Glomerular visceral epithelial cell (primary cell): ENCODE measurements at regions not wholly inside any gene's neighbourhood (a gene's known extent, or its start where the extent isn't known, plus 50 kb on each side); places are given as distances from the start of the nearest gene placed in this dataset.
"Not testable (repeated sequence)": the region's sequence is repeated elsewhere in the genome, so short reads cannot be mapped to it uniquely, and the experiment has no call there.

ENCODE experiments used
- DNase-seq: peaks from one replicate; pipeline ENCODE4 v3.0.0-alpha.2; 2016; ENCODE audit errors: extremely low spot score

DNA sequence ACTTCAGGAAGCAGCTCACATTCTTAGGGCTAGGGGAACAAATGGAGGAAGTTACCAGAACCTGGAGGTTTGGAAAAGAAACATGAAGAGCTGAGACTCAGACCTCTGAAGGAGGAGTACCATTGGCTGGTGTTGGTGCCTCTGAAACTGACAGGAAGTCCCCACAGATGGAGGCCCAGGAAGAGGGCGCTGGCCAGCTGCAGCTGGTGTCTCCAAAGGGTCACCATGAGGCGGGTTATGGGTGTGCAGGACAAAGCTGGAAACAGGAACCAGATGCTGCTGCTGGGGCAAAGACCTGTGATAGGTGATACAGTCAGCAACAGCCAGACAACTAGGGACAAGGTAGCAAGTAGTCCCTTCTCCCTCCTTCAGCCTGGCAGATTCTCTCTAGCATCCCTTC, 136.5 kb upstream of the SERPINE2 start:
- no peak for DNase-seq

DNA sequence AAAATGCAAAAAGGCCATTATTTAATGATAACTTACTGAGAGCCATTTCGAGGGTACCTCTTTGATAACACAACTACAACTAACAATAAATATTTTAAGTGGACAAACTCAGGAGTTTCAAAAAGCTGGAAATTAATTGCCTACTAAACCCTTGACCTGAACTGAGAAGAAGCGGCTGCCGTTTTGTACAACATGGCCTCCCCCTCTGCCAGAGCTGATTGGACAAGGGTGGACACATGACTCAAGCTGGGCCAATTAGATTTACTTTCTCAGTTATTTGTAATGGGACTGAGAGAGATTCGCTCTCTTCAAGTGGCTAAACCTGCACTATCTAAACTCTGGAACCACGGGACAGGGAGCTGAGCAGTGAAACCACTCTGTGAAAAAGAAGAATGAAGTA, 135.9 kb upstream of the SERPINE2 start:
- DNase-seq: no peak

DNA sequence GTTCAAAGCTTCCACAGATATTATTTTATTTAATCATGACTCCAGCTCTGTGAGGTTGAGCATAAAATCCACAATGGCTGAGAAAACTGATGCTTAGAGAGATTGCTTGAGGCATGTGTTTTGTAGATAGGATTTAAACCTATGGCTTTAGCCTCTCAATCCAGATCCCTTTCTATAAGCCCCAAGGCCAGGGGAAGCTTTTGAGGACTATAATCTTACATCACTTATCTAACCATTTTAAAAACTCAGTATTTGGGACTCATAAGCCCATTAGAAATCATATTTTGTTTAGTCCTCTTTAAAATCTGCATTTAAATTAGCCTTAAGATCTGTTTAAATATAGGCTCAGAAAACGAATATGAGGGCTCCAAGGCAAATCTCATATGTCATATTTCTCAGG, 135.4 kb upstream of the SERPINE2 start:
- no peak for DNase-seq

DNA sequence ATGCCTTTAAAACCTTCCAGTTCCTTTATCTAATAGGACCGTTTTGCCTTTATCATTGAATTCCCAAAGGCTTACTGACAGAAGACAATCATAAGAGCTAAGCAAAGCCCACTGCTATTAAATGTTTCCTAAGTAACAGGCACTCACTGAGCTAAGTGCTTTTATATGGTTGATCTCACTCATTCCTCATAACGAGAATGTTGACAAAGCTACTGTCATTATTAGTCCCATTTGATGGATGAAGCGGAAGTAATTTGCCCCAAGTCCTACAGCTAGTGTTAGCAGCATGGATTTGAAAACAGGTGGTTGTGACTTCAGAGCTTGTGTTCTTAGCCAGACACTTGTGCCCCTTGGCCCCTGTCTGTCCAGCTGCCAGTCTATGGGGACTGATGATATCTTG, 134.8 kb upstream of the SERPINE2 start:
- no peak for DNase-seq

GRCh38 chr2:224173210-224173609, 134.1 kb upstream of the SERPINE2 start:
- no peak for DNase-seq

DNA sequence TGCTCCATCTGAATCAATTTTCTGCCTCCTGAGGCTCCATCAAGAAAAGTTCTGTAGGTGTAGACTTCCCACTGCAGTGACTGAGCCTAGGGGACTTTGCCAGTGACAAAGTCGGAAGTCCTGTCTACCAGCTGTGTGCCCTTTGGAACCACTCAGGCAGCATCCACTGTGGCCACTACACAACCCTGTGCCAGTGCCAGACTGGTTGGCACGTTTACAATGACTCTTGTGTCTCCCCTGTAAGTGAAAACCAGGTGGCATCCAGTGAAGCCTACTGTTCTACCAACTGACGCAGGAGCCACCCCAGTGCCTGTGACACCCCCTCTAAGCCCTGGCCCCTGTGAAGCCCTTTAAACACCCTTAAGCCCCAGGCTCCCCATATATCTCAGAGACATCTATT, 132.1 kb upstream of the SERPINE2 start:
- DNase-seq: no peak

DNA sequence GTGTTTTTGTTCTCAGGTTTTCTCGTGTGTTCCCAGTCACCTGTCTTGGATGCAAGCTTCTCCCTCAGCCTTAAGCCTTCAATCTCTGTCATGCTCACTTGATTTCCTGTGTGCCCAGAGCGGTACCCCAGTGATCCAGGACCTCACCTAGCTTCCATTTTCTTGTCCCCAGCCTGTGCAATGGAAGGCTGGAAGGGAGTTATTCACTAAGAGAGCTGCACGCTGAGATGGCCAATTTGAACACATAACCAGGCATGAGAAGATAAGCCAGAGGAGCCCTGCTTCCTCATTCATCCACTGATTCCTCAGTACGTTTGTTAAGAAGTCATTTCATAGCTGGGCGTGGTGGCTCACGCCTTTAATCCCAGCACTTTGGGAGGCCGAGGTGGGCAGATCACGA, 130.8 kb upstream of the SERPINE2 start:
- no peak for DNase-seq

DNA sequence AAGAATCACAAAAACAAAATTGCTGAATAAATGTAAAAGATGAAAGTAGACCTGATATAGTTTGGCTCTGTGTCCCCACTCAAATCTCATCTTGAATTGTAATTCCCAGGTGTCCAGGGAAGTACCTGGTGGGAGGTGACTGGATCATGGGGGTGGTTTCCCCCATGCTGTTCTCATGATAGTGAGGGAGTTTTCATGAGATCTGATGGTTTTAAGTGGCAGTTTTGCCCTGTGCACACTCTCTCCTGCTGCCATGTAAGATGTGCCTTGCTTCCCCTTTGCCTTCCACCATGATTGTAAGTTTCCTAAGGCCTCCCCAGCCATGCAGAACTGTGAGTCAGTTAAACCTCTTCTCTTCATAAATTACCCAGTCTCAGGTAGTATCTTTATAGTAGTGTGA, 128.7 kb upstream of the SERPINE2 start:
- DNase-seq: not testable (repeated sequence)

DNA sequence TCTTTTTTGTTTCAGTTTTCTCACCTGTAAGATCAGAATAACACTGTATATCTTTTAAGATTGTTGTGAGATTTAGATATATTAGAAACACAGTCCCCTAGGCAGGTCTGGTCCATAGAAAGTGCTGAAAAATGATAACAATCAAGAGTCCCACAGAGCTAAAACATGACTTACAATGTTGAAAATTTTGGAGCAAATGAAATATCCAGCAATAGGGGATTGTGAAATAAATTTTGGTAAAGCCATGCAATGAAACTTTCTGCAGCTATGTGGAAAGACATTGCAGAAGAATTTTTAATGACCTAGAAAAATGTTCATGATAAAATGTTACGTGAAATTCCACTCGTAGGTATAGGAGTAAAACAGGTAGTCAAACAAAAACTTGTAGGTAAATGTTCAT, 127.6 kb upstream of the SERPINE2 start:
- DNase-seq: no peak

- DNase-seq: no peak
Measured at GRCh38 chr2:224165901-224166319, 126.8 kb upstream of the SERPINE2 start.

DNA sequence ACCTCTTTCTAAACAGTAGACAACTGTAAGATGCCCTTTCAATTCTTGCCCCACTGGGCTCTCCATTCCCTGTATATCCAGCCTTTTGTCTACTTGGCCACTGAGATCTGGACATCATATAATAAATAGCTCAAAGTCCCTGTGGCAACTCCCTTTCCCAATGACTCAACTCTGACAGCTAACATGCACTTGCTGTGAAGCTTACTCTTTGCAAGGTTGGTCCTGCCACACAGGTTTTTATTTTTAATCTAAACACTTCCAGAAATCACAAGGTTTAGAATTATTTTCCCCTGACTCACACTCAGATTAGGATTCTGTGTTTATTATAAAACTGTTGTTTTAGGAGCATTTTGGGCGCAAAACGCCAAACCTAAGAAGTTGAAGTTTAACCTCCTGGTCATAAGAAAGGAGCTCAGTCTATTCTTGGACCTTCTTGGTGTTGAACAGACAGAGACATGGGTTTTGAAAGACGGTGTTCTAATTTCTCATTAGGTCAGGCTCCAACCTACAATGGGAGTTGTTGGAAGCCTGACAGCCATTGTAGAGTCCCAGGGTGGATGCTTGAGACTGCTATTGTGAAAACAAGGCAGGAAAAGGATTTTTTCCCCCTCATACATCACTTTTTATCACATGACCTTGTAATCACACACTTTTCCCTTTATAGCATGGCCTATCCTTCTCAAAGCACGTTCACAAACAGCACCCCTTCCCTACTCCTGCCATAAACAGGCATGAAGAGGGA, 124.7 kb upstream of the SERPINE2 start:
- DNase-seq: peak; percentile 33

- no peak for DNase-seq
Measured at GRCh38 chr2:224162122-224162521, 123.0 kb upstream of the SERPINE2 start.

DNA sequence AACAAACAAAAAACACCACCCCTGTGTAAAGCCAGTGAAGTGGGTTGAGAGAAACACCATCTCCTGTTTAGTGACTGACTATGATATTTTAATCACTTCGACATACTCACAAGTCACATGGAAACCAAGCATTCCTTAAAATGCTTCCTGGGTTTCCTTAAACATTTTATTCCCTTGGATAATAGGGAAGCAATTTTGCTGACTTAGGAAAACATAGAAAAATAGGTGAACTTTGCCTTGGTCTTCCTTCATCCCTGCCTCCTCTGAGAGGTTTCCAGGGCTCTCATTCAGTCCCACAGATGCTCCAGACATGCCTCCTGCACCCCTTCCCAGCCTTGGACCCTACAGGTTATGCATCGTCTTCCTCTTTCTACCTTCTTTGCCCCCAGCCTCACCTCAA, 122.6 kb upstream of the SERPINE2 start:
- no peak for DNase-seq

- no peak for DNase-seq
Measured at GRCh38 chr2:224160917-224161316, 121.8 kb upstream of the SERPINE2 start.

DNA sequence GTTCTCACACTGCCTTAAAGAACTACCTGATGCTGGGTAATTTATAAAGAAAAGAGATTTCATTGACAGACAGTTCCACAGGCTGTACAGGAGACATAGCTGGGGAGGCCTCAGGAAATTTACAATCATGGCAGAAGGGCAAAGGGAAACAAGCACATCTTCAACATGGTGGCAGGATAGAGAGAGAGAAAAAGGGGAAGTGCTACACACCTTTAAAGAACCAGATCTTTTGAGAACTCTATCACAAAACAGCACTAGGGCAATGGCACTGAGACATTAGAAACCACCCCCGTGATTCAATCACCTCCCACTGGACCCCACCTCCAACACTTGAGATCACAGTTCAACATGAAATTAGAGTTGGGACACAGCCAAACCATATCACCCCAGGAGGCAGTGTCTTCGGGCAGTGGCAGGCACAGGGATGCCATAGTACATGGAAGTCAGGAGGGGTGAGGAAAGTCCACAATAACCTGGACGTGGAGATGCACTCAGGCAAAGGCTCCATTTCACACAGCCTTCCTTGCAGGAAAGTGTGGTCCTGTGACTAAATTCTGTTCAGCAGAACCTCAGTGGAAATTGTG, 120.4 kb upstream of the SERPINE2 start:
- no peak for DNase-seq

GRCh38 chr2:224158831-224159230, 119.7 kb upstream of the SERPINE2 start:
- no peak for DNase-seq

GRCh38 chr2:224158061-224158460, 119.0 kb upstream of the SERPINE2 start:
- no peak for DNase-seq

DNA sequence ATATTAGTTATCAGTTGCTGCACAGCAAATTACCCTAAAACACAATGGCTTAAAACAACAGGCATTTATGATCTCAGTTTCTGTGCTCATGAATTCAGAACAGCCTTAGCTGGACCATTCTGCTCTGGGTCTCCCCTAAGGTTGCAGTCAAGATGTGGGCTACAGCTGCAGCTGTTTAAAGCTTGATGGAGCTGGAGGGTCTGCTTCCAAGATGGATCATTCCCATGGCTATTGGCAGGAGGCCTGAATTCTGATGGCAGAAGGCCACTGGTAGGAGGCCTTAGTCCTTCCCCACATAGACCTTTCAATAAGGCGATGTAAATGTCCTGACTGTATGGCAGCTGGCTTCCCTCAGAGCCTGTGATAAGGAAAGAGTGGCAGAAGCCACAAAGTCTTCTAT, 118.6 kb upstream of the SERPINE2 start:
- no peak for DNase-seq

DNA sequence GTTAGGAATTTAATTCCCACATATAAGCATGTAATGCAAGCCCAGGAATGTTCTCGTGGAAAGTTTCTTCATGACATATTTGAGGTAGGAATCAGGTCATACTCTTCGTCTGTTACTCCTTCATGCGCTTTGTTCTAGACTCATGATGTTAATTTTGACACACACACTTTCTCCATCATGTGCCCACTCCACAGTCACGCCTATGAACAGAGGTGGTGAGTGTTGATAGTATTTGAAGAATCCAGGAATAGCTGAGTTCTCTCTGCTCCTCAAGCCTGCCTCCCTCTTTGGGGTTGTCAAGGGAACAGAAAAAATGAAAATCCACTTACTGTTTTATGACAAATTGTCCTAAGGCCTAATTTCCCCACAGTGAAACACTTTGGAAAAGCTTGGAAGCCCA, 117.3 kb upstream of the SERPINE2 start:
- no peak for DNase-seq

- peak; percentile 13 for DNase-seq
Measured at GRCh38 chr2:224155896-224156295, 116.8 kb upstream of the SERPINE2 start.

DNA sequence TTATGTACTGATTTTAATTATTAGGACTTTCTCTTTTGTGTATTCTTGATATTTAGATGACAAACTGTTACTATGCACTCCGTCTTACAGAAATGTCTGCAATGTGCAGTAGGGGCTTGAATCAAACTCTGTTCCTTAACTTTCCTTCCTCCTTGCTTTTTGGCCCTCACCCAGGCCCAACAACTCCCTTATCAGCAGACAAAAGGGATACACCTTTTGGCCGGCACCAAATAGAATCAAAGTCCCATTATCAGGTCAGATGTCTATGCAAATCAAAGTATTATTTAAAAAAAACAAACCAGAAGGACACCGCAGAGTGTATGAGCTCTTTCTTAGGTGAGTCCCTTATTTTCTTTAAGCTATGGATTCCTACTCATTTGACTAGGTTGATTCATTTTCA, 116.3 kb upstream of the SERPINE2 start:
- DNase-seq: no peak

DNA sequence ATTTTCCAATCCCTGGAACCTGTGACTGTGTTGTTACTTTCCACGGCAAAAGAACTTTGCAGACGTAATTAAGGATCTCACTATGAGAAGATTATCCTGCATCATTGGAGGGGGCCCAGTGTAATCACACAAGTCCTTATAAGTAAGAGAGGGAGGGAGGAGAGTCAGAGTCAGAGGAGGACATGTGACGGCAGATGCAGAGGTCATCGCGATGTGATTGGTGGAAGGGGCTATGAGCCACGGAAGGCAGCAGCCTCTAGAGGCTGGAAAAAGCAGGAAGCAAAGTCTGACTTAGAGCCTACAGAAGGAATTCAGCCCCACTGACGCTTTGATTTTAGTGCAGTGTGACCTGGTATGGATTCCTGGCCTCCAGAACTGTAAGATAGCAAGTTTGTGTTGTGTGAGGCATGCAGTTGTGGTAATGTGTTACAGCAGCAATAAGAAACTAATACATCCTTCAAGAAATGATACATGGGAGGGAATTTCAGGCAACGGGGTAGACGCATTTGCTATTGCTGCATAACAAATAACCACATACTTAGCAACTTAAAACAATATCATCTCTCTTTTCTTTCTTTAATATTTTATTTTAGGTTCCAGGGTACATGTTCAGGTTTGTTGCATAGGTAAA, 112.7 kb upstream of the SERPINE2 start:
- no peak for DNase-seq

- no peak for DNase-seq
Measured at GRCh38 chr2:224151161-224151560, 112.1 kb upstream of the SERPINE2 start.
